Tibial artery (tissue), 4 donors: ENCODE measurements at regions not wholly inside any gene's neighbourhood (a gene's known extent, or its start where the extent isn't known, plus 50 kb on each side); places are given as distances from the start of the nearest gene placed in this dataset.

ENCODE experiments used
- DNase-seq, 2 donors: peaks; one replicate each; pipeline ENCODE4 v3.0.0-alpha.2; 2019
- H3K27ac ChIP-seq, 2 donors: fragments of 200-600 bp; sonication (generic) in 1 of 2; 1 replicate in 1 of 2; 2 replicates in 1 of 2; pipeline ENCODE4 v1.5.1; 2018 to 2019; ENCODE audit warnings: mild to moderate bottlenecking in 1 of 2
- H3K27me3 ChIP-seq, 2 donors: fragments of 200-600 bp; sonication (generic) in 1 of 2; one replicate each; pipeline versions ENCODE4 v1.5.1 to v1.6.0; 2016 to 2019
- H3K36me3 ChIP-seq, 3 donors: fragments of 200-600 bp; sonication (generic) in 2 of 3; one replicate each; pipeline ENCODE4 v1.5.1; 2016 to 2019; ENCODE audit warnings: mild to moderate bottlenecking in 2 of 3
- H3K4me1 ChIP-seq, 4 donors: fragments of 200-600 bp; sonication (generic) in 2 of 4; 1 replicate in 3 of 4; 2 replicates in 1 of 4; pipeline ENCODE4 v1.5.1; 2016 to 2019
- H3K4me3 ChIP-seq, 2 donors: fragments of 200-600 bp; sonication (generic) in 1 of 2; 1 replicate in 1 of 2; 2 replicates in 1 of 2; pipeline ENCODE4 v1.5.1; 2018 to 2019; ENCODE audit warnings: mild to moderate bottlenecking in 2 of 2
- H3K9me3 ChIP-seq, 3 donors: fragments of 200-600 bp; sonication (generic) in 1 of 3; one replicate each; pipeline ENCODE4 v1.5.1; 2016 to 2019
- intact Hi-C: fragments of 100-400 bp; cut with DNase I; formaldehyde crosslinking; loops from one replicate; pipeline ENCODE4 v1.15.0; 2023; ENCODE audit warnings: low total_unique reads
- TF ChIP-seq, protein P1 (sequence below), 2 experiments: fragments of 200-600 bp in 1 of 2; fragments of 450-650 bp in 1 of 2; IDR thresholded peaks; one replicate each; pipeline ENCODE4 v1.5.1; 2017 to 2019; ENCODE audit warnings: antibody characterized with exemption in 2 of 2, mild to moderate bottlenecking in 1 of 2, moderate library complexity in 1 of 2

DNA sequence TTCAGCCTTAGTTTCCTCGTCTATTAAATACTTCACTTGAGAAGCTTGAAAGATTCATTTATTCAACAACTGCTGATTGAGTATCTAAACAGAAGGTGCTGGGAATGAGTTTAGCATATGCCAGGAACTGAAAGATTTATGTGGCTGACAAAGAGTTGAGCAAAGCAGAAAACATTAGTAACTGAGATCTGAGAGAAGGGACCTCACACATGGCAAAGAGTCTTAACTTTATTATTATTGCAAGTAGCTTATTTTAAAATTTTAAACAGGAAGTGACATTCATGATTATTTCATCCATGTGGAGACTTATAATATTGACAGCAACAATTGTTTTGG is 133.6 kb downstream of the CASP12 start:
- Histone ChIP-seq H3K27ac (no peak overlapping the region), H3K9me3 (peaks cover 0 to 6% (median 6%) of the 10 kb centered on the region in 3 donors), H3K36me3 (no peaks in the 10 kb centered on the region), H3K27me3 (no peaks in the 10 kb centered on the region), H3K4me3 (no peak overlapping the region), H3K4me1 (no peaks in the 10 kb centered on the region)
- DNase-seq = no peak
- intact Hi-C loops = no loop called here
- TF ChIP-seq, protein P1, sequence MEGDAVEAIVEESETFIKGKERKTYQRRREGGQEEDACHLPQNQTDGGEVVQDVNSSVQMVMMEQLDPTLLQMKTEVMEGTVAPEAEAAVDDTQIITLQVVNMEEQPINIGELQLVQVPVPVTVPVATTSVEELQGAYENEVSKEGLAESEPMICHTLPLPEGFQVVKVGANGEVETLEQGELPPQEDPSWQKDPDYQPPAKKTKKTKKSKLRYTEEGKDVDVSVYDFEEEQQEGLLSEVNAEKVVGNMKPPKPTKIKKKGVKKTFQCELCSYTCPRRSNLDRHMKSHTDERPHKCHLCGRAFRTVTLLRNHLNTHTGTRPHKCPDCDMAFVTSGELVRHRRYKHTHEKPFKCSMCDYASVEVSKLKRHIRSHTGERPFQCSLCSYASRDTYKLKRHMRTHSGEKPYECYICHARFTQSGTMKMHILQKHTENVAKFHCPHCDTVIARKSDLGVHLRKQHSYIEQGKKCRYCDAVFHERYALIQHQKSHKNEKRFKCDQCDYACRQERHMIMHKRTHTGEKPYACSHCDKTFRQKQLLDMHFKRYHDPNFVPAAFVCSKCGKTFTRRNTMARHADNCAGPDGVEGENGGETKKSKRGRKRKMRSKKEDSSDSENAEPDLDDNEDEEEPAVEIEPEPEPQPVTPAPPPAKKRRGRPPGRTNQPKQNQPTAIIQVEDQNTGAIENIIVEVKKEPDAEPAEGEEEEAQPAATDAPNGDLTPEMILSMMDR (IDR thresholded peaks at IDR 0.05) = no peak

DNA sequence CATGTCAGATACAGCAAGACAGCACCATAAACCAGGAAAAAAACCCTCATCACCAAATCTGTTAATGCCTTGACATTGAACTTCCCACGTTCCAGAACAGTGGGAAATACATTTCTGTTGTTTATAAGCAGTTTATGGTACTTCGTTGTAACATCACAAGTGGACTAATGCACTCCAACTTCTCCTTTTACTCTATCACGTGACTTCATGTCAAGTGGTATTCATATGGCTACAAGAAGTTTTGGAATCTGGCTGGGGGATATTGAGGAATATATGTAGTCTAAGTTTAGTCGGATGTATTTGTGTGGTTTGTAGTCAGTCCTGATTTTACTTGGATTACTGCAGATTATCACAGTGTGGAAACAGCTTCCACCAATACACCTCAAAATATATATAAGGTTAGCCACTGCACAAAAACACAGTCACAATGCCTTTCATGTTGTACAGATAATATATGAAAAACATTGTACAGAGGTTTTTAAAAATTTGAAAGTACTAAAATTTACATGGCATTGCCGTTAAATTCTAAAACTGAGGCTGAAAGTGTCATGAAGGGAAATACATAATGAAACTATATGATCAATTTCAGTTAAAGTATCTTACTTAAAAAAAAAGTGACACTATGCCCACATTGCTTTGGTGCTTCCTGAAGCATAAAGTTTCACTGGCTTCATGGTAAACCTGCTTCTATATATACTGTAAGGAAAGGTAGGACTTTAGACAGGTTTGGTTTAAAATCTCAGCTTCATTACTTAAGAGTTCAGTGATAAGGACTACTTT is 134.1 kb downstream of the CASP12 start:
- Histone ChIP-seq H3K9me3 (peaks cover 0 to 9% (median 8%) of the 10 kb centered on the region in 3 donors), H3K27ac (no peak overlapping the region), H3K27me3 (no peaks in the 10 kb centered on the region), H3K4me3 (no peak overlapping the region), H3K4me1 (no peaks in the 10 kb centered on the region), H3K36me3 (no peaks in the 10 kb centered on the region)
- no peak for DNase-seq
- intact Hi-C loops = no loop called here
- TF ChIP-seq, protein P1 (IDR thresholded peaks at IDR 0.05) = no peak

DNA sequence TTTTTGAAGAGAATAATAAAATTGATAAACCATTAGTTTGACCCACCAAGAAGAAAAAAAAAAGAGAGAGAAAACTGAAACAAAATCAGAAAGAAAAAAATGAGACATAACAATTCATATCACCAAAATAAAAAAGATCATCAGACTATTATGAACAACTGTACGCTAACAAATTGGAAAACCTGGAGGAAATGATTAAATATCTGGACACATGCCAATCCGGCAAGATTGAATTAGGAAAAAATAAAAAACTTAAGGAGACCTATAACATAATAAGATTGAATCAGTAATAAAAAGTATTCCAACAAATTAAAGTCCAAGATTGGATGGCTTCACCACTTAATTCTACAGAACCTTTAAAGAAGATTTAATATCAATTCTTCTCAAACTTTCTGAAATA is 136.7 kb downstream of the CASP12 start:
- Histone ChIP-seq H3K27ac (no peak overlapping the region), H3K9me3 (peaks cover 0 to 16% (median 11%) of the 10 kb centered on the region in 3 donors), H3K27me3 (no peaks in the 10 kb centered on the region), H3K4me3 (no peak overlapping the region), H3K36me3 (no peaks in the 10 kb centered on the region), H3K4me1 (no peaks in the 10 kb centered on the region)
- no peak for DNase-seq
- intact Hi-C loops = no loop called here
- TF ChIP-seq, protein P1 (IDR thresholded peaks at IDR 0.05) = no peak

DNA sequence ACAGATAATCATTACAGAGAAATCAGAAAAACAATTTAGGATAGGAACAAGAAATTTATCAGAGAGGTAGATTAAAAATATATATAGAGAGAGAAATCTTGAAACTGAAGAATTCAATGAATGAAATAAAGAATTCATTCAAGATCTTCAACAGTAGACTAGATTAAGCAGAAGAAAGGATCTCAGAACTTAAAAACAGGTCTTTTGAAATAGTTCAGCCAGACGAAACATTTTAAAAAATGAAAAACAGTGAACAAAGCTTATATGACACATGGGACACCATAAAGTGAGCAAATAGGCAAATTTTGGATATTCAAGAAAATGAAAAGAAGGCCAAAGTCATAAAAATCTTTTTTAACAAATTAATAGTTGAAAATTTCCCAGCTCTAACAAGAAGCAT is 138.8 kb downstream of the CASP12 start:
- TF ChIP-seq, protein P1 (IDR thresholded peaks at IDR 0.05) = no peak
- intact Hi-C loops = no loop called here
- Histone ChIP-seq H3K4me3 (no peak overlapping the region), H3K27ac (no peak overlapping the region), H3K4me1 (no peaks in the 10 kb centered on the region), H3K9me3 (peaks cover 0 to 16% (median 11%) of the 10 kb centered on the region in 3 donors), H3K36me3 (no peaks in the 10 kb centered on the region), H3K27me3 (no peaks in the 10 kb centered on the region)
- DNase-seq = no peak

DNA sequence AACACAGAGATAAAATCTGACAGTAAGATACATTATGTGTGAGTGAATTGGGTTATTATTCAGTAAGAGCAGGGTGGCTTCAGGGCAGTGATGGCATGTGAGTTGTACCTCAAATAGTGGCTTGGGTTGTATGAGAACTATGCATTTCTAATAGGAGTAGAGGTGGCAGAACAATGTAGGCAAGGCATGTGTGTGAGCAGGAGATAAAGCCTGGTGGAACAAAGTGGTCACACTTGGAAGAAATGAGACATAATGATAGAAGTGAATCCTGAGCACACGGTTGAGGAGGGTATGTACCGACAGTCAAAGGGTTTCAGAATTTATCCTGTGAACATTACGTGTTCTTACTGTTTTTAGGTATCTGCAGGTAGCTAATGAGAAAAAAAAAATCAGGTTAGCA is 159.3 kb downstream of the CASP12 start:
- Histone ChIP-seq H3K4me3 (no peak overlapping the region), H3K27me3 (no peaks in the 10 kb centered on the region), H3K9me3 (no peaks in the 10 kb centered on the region), H3K4me1 (no peaks in the 10 kb centered on the region), H3K27ac (no peak overlapping the region), H3K36me3 (no peaks in the 10 kb centered on the region)
- TF ChIP-seq, protein P1 (IDR thresholded peaks at IDR 0.05) = no peak
- intact Hi-C loops = no loop called here
- no peak for DNase-seq
